ENCODE measurements at regions not wholly inside any gene's neighbourhood (a gene's known extent, or its start where the extent isn't known, plus 50 kb on each side); places are given as distances from the start of the nearest gene placed in this dataset.

- DNase-seq, result no peak
These were observed 187.2 kb upstream of the MPHOSPH6 start for GRCh38 chr16:82357237-82357636.

DNA sequence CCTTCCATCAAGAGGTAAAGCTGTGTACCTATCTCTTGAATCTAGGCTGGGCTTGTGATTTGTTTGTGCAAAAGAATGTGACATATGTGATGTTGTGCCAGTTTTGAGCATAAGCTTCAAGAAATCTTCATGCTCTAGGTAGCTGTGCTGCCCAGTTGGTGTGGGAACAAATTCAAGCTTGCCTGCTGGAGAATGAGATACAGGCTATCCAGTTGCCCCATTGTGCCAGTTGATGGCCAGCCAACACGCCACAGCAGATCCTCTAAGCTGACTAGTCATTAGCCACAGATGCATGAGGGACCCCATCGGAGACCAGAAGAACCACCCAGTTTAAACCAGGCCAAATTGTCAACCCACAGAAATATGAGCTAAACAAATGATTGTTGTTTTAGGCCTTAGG lies 180.5 kb upstream of the MPHOSPH6 start:
- DNase-seq, result no peak

GRCh38 chr16:82345318-82345717 lies 175.3 kb upstream of the MPHOSPH6 start:
- no peak for DNase-seq

- DNase-seq, result peak in 1 of 3 donors; percentile 1
These were observed 174.1 kb upstream of the MPHOSPH6 start for GRCh38 chr16:82344157-82344556.

GRCh38 chr16:82341146-82341669 lies 171.2 kb upstream of the MPHOSPH6 start:
- DNase-seq, result no peak

- DNase-seq, result no peak
These were observed 170.5 kb upstream of the MPHOSPH6 start for GRCh38 chr16:82340531-82340930.

DNA sequence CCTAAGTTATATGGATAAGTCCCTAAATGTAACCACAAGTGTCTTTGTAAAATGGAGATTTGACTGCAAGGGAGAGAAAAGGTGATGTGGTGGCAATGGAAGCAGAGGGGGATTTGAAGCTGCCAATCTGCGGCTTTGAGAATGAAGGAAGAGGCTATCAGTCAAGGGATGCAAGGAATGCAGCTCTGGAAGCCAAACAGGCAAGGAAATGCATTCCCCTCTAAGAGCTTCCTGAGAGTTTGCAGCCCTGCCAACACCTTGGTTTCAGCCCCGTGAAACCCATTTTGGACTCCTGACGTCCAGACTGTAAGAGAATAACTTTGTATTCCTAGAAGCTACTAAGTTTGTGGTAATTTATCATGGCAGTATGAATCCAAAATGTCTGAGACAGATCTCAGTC lies 167.3 kb upstream of the MPHOSPH6 start:
- no peak for DNase-seq

DNA sequence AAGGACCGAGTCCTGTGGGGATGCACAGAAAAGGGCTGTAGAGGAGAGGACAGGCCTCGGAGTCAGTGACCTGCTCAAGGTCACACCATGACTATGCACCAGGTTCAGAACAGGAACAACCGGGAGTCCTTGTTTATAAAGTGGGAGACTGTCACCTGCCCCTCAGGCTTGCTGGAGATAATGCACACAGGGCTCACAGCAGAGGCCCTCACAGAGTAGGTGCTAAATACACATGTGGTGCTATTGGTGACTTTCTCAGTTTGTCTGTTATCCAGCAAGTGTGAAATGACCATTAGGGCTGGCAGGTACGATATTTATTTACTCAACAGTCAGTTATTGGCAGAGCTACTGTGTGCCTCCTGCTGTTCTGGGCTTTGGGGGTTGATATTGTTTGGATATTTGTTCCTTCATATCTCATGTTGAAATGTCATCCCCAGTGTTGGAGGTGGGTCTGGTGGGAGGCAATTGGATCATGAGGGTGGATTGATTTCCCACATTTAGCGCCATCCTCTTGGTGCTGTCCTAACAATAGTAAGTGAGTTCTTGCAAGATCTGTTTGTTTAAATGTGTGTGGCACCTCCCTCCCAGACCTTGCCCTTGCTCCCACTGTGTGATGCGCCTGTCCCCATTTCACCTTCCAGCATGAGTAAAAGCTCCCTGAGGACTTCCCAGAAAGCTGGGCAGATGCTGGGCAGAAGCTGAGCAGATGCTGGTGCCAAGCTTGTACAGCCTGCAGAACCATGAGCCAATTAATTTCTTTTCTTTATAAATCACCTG lies 162.1 kb upstream of the MPHOSPH6 start:
- no peak for DNase-seq

DNA sequence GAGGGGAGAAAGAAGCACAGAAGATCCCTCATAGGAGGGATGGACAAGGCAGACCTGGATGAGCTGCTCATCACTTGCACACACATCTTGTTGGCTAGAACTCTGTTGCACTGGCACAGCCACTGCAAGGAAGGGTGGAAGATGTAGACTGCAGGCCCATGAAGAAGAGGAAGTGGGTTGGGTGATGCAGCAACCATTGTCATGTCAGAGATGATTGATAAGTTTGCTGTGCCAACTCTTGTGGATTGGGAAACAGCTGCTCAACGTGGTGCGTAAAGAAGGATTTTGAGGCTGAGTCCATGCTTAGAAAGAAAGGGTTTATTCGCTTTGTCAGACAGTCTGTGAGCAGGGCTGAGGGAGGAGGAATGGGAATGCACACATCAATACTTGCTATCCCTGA lies 161.4 kb upstream of the MPHOSPH6 start:
- no peak for DNase-seq

- no peak for DNase-seq
These were observed 159.6 kb upstream of the MPHOSPH6 start for GRCh38 chr16:82329504-82330192.

DNA sequence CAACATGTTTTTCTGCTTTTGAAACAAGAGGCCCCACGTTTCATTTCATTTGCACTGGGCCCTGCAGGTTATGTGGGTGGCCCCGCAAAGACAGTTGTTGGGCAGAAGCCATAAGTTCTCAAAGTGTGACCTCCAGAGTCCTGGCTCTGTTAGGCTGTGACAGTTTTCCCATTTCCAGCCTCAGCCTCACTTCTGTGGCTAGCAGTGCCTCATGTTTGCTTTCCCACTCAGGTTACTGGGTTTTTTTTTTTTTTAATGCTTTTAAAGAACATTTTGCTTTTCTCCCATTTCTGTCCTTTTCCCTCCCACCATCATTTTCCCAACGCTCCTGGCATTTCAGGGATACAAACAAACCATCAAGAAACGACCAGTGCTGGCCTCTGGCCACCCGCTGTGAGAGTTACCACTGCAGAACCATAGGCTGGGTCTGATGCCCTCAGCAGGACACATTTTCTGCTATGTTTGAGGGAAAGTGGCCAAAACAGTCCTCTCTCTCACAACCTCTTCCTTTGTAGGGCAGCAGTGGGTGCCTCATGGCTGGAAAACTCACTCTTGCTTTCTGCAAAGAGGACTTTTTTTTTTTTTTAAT lies 159.0 kb upstream of the MPHOSPH6 start:
- DNase-seq, result no peak

- no peak for DNase-seq
These were observed 153.1 kb upstream of the MPHOSPH6 start for GRCh38 chr16:82323171-82323570.

- no peak for DNase-seq
These were observed 152.2 kb upstream of the MPHOSPH6 start for GRCh38 chr16:82322177-82322576.

DNA sequence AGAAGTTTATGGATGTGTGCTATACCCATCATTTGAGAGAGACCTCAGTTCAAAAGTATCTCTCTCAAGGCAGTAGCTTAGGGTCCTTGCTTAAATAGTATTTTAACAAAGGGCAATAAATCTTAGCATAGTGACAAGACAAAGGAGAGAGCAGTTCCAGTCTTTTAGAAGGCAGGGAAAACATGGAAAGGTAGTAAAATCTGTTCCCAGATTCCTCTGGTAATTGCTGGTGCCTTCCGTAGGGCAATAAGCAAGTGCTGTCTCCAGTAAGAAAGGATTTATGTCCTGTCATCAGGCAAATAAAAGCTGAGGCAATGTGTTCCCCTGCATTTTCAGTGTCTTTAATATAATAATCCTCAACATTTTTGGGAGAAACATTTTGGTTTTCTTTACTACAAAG lies 149.0 kb upstream of the MPHOSPH6 start:
- DNase-seq, result no peak

DNA sequence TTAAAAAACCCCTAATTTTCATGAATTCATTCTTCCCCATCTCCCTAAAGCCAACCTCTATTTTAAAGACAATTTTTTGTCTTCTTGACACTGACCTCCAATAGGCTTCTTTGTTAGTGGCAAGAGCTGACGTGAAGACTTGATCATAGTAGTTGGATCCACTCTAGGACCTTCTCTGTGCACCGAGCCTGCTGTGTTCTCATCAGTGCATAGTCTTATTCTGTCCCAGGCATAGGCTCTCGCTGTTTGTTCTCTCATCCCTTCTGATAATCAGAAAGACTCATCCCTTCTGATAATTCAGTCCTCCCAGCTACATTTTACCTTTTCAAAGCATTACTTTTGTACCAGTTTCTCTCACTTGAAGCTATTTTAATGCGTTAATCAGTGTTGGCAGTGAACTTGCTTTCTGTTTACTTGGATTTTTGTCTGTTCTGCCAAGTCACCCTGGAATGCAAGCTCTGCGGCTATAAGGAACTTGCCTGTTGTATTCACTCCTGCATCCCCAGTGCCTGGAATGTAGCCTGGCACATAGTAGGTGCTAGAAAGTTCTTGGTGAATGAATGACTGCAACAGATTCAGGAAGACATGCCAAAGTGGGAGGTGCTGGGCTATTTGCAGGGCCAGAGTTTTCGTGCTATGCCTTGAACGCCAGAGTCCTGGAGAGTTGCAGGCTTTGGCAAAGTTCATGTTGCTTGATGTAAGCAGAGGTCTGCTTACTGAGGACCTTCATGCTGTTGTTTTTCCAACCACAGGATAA lies 147.6 kb upstream of the MPHOSPH6 start:
- no peak for DNase-seq

DNA sequence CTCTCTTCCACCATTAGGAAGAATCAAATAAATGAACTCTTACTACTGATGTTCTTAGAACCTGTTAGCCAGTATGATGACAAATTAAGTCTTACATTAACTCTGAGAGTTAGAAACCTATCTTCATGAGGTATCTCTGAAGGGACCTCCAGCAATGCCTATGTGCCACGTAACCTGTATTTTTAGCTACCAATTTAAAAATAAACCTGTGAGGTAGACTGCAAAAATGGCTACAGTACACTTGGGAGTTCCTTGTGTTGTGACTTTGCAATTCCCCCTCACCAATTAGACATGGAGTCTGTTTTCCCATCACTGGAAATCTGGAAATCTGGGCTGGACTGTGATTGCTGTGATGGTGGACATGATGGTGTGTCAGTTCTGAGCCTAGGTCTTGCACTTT lies 143.7 kb upstream of the MPHOSPH6 start:
- no peak for DNase-seq

DNA sequence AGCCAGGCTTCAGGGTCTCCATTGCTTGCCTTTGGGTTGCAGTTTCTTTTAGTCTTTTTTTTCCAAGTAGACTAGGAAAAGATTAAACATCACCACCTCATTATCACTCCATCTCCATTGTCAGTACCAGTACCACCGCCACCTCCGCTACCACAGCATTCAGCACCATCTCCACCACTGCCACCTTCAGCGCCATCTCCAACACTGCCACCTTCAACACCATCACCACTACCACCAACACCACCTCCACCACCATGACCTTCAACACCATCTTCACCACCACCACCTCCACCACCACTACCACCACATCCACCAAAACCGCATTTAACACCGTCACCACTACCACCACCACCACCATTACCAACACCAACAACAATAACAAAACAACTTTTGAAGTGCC lies 141.5 kb upstream of the MPHOSPH6 start:
- DNase-seq, result no peak

DNA sequence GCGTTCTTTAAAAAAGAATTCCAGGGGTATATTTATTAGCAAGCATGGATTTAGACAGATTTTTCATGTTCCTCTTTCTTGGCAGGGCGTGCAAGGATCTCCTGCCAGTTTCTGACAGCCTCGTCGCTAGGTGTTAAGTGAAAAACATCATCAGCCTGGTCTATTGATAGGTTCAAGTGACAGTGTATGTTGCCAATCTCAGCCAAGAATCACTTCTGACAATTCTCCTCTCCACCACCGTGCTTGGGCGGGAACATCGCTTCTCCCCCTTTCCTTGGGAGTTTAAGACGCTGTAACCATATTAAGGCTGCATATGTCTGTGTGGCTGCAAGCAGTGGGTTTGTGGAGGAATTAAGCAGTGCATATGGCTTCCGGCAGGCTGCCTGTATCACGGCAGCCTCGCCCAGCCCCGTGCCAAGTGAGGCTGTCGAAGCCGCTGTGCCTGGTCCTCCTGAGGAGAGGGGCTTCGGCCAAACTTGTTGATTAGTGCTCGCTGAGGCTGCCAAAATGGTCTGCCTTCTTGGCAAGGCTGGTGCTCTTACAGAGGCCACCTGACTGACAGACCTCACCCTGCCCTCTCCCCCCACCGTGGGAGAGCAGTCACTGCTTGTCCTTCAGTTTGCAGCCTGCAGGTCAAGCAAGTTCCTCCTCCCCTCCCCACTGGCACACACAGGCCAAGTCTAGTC lies 132.2 kb upstream of the MPHOSPH6 start:
- no peak for DNase-seq

- DNase-seq, result no peak
These were observed 131.2 kb upstream of the MPHOSPH6 start for GRCh38 chr16:82301146-82301755.

DNA sequence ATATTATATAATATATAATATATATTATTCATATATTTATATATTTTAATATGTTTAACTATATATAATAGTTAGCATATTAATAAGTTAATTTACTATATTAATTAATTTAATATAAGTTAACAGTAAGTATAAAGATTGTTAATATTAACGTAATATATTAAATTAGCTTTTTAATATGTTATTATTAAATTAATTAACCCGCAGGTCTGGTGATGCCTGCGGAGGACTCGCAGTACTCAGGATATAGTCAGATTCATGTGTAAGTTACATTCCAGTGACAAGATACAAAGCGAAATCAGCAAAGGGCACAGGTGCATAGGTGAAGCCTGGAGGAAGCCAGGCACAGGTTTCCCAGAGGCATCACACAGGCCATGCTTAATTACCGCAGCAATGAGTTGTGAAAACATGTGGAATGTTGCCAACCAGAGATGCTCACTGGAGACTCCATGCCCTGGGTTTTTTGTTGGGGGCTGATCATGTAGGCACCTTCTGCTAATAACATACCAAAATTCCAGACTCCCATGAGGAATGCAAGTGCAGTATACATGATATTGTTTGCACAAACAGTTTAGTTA lies 130.4 kb upstream of the MPHOSPH6 start:
- no peak for DNase-seq

DNA sequence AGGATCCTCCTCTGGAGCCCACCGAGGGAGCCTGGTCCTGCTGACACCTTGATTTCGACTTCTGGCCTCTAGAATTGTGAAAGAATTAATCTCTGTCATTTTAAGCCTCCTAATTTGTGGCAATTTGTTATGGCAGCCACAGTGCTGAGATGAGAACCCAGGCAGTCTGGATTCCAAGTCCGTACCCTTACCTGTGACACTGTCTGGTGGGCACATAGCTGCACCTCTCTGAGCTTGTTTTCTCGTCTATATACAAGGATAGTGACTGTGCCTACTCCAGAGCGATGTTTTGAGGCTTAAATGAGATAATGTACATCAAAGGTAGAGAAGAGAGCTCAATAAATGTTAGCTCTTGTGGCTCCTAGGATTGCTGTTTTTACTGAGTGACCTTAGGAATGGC lies 128.4 kb upstream of the MPHOSPH6 start:
- DNase-seq, result no peak
